Neutrophil (primary cell): ENCODE measurements at regions not wholly inside any gene's neighbourhood (a gene's known extent, or its start where the extent isn't known, plus 50 kb on each side); places are given as distances from the start of the nearest gene placed in this dataset.

Source experiments
- H3K27ac ChIP-seq: fragments of 200-600 bp; sonication (generic); 2 replicates; pipeline ENCODE4 v1.5.1; 2016; ENCODE audit warnings: mild to moderate bottlenecking, moderate library complexity
- H3K27me3 ChIP-seq: fragments of 200-600 bp; sonication (generic); 2 replicates; pipeline ENCODE4 v1.6.0; 2016; ENCODE audit warnings: mild to moderate bottlenecking
- H3K36me3 ChIP-seq: fragments of 200-600 bp; sonication (generic); 2 replicates; pipeline ENCODE4 v1.5.1; 2017
- H3K4me1 ChIP-seq, 2 experiments: fragments of 200-600 bp in 1 of 2; sonication (generic) in 1 of 2; 1 replicate in 1 of 2; 2 replicates in 1 of 2; pipeline versions ENCODE4 v1.5.1 to v1.6.1; 2013 to 2016; ENCODE audit warnings: low read depth in 1 of 2, low read length in 1 of 2, mild to moderate bottlenecking in 1 of 2, moderate library complexity in 1 of 2; ENCODE audit not compliant: control insufficient read depth in 1 of 2, insufficient read depth in 1 of 2
- H3K4me3 ChIP-seq, 2 experiments: fragments of 200-600 bp in 1 of 2; sonication (generic) in 1 of 2; 1 replicate in 1 of 2; 2 replicates in 1 of 2; pipeline ENCODE4 v1.5.1; 2013 to 2016; ENCODE audit warnings: low read depth in 1 of 2, low read length in 1 of 2, mild to moderate bottlenecking in 1 of 2, moderate library complexity in 1 of 2
- H3K9me3 ChIP-seq: fragments of 200-600 bp; sonication (generic); 2 replicates; pipeline ENCODE4 v1.5.1; 2016
- CTCF ChIP-seq: fragments of 200-600 bp; sonication (generic); IDR thresholded peaks from 2 replicates; pipeline ENCODE4 v1.5.1; 2016; ENCODE audit warnings: antibody characterized with exemption

- no peaks in the 10 kb centered on the region for H3K36me3 ChIP-seq
- no peaks in the 10 kb centered on the region for H3K9me3 ChIP-seq
- no peak overlapping the region for H3K27ac ChIP-seq
- no peaks in the 10 kb centered on the region for H3K27me3 ChIP-seq
- no peak overlapping the region for H3K4me3 ChIP-seq
- TF ChIP-seq CTCF: no peak
- no peaks in the 10 kb centered on the region for H3K4me1 ChIP-seq
Measured at GRCh38 chr10:29949411-29950011, 109.9 kb downstream of the JCAD start.

- no peak overlapping the region for H3K4me3 ChIP-seq
- no peaks in the 10 kb centered on the region for H3K4me1 ChIP-seq
- TF ChIP-seq CTCF: no peak
- no peak overlapping the region for H3K27ac ChIP-seq
- no peaks in the 10 kb centered on the region for H3K9me3 ChIP-seq
- no peaks in the 10 kb centered on the region for H3K36me3 ChIP-seq
- no peaks in the 10 kb centered on the region for H3K27me3 ChIP-seq
Measured at GRCh38 chr10:29948881-29949355, 110.5 kb downstream of the JCAD start.

- Histone ChIP-seq H3K4me1 (no peaks in the 10 kb centered on the region), H3K36me3 (no peaks in the 10 kb centered on the region), H3K27me3 (no peaks in the 10 kb centered on the region), H3K9me3 (no peaks in the 10 kb centered on the region), H3K4me3 (no peak overlapping the region), H3K27ac (no peak overlapping the region)
- TF ChIP-seq CTCF: no peak
Measured at GRCh38 chr10:29947701-29948060, 111.7 kb downstream of the JCAD start.

- TF ChIP-seq CTCF: no peak
- no peak overlapping the region for H3K27ac ChIP-seq
- no peaks in the 10 kb centered on the region for H3K4me1 ChIP-seq
- H3K9me3 ChIP-seq: no peaks in the 10 kb centered on the region
- no peak overlapping the region for H3K4me3 ChIP-seq
- no peaks in the 10 kb centered on the region for H3K36me3 ChIP-seq
- H3K27me3 ChIP-seq: no peaks in the 10 kb centered on the region
Measured at GRCh38 chr10:29946953-29947700, 112.3 kb downstream of the JCAD start.

GRCh38 chr10:29946614-29946952, 112.8 kb downstream of the JCAD start:
- H3K27ac ChIP-seq: no peak overlapping the region
- no peak overlapping the region for H3K4me3 ChIP-seq
- no peaks in the 10 kb centered on the region for H3K27me3 ChIP-seq
- H3K9me3 ChIP-seq: no peaks in the 10 kb centered on the region
- TF ChIP-seq CTCF: no peak
- no peaks in the 10 kb centered on the region for H3K36me3 ChIP-seq
- no peaks in the 10 kb centered on the region for H3K4me1 ChIP-seq
